Right lobe of liver (tissue), 4 donors: ENCODE measurements at regions not wholly inside any gene's neighbourhood (a gene's known extent, or its start where the extent isn't known, plus 50 kb on each side); places are given as distances from the start of the nearest gene placed in this dataset.

Experiments
- POLR2A ChIP-seq: fragments of 450-650 bp; IDR thresholded peaks from one replicate; pipeline ENCODE4 v1.6.1; 2017; ENCODE audit warnings: antibody characterized with exemption, mild to moderate bottlenecking
- TF ChIP-seq, protein P1 (sequence below), 4 donors: fragments of 200-600 bp in 3 of 4; fragments of 450-650 bp in 1 of 4; IDR thresholded peaks; one replicate each; pipeline versions ENCODE4 v1.5.1 to v1.8.0; 2016 to 2022; ENCODE audit warnings: antibody characterized with exemption in 4 of 4, mild to moderate bottlenecking in 2 of 4
- donor health status: DM: no; HTN: no; CAD: no.
- donor health status: DM: no; HTN: no; CAD: no.
- donor health status: DM: no; HTN: yes; CAD: no.

GRCh38 chr6:105458551-105458950 lies 55.7 kb upstream of the PREP start:
- TF ChIP-seq, protein P1, sequence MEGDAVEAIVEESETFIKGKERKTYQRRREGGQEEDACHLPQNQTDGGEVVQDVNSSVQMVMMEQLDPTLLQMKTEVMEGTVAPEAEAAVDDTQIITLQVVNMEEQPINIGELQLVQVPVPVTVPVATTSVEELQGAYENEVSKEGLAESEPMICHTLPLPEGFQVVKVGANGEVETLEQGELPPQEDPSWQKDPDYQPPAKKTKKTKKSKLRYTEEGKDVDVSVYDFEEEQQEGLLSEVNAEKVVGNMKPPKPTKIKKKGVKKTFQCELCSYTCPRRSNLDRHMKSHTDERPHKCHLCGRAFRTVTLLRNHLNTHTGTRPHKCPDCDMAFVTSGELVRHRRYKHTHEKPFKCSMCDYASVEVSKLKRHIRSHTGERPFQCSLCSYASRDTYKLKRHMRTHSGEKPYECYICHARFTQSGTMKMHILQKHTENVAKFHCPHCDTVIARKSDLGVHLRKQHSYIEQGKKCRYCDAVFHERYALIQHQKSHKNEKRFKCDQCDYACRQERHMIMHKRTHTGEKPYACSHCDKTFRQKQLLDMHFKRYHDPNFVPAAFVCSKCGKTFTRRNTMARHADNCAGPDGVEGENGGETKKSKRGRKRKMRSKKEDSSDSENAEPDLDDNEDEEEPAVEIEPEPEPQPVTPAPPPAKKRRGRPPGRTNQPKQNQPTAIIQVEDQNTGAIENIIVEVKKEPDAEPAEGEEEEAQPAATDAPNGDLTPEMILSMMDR (IDR thresholded peaks at IDR 0.05): no peak
- TF ChIP-seq POLR2A: no peak
